Psoas muscle (tissue), 7 donors: ENCODE measurements at regions not wholly inside any gene's neighbourhood (a gene's known extent, or its start where the extent isn't known, plus 50 kb on each side); places are given as distances from the start of the nearest gene placed in this dataset.
"Not testable (repeated sequence)": the region's sequence is repeated elsewhere in the genome, so short reads cannot be mapped to it uniquely, and the experiment has no call there.

Source experiments
- ATAC-seq, 4 donors: fragments of 200-7000 bp; cut with Tn5 transposase; one replicate each; pipeline ENCODE4 v1.9.1; 2020; ENCODE audit warnings: moderate library complexity in 3 of 4, mild to moderate bottlenecking in 2 of 4
- DNase-seq, 2 donors: peaks; one replicate each; pipeline ENCODE4 v3.0.0-alpha.2; 2020
- H3K27ac ChIP-seq: fragments of 200-600 bp; one replicate; pipeline ENCODE4 v1.8.0; 2022
- H3K27me3 ChIP-seq, 3 donors: fragments of 200-600 bp in 1 of 3; one replicate each; pipeline versions ENCODE4 v1.6.1 to v1.8.0; 2013 to 2022; ENCODE audit warnings: low read length in 2 of 3, mild to moderate bottlenecking in 2 of 3, moderate library complexity in 1 of 3; ENCODE audit not compliant: insufficient read depth in 3 of 3
- H3K36me3 ChIP-seq, 2 donors: fragments of 200-600 bp in 1 of 2; one replicate each; pipeline versions ENCODE4 v1.6.1 to v1.8.0; 2013 to 2022; ENCODE audit warnings: low read depth in 1 of 2, mild to moderate bottlenecking in 1 of 2, moderate library complexity in 1 of 2; ENCODE audit not compliant: insufficient read depth in 1 of 2
- H3K4me1 ChIP-seq: fragments of 200-600 bp; one replicate; pipeline ENCODE4 v1.8.0; 2022
- H3K4me3 ChIP-seq: fragments of 200-600 bp; one replicate; pipeline ENCODE4 v1.8.0; 2022; ENCODE audit warnings: mild to moderate bottlenecking
- H3K9me3 ChIP-seq: fragments of 200-600 bp; one replicate; pipeline ENCODE4 v1.8.0; 2022
- CTCF ChIP-seq: fragments of 200-600 bp; IDR thresholded peaks from one replicate; pipeline ENCODE4 v1.8.0; 2022; ENCODE audit warnings: antibody characterized with exemption
- WGBS, 3 donors: extraction: QIAGEN DNeasy Blood & Tissue Kit; methylation state at CpG; one replicate each; pipeline versions ENCODE4 v1.1.6 to v1.1.7; 2013; 5-methylcytosine and 5-hydroxymethylcytosine counted together
- intact Hi-C, 2 donors: fragments of 100-400 bp; cut with DNase I; formaldehyde crosslinking; loops; one replicate each; pipeline versions ENCODE4 v1.11.0 to v1.14.2; 2022
- donor health status: healthy with polysubstance abuse.
- donor health status: DM: no; HTN: no; CAD: no; lungs with moderate emphysema.
- donor health status: Bipolar disorder and iron deficiency.
- donor health status: healthy.
- donor health status: DM: yes; HTN: yes; CAD: no.
- donor health status: DM: no; HTN: no; CAD: no.
- donor health status: DM: yes; HTN: yes; CAD: no.

- H3K9me3 ChIP-seq, H3K4me1 ChIP-seq, ATAC-seq, H3K27ac ChIP-seq, H3K4me3 ChIP-seq, DNase-seq, H3K36me3 ChIP-seq, intact Hi-C loops, H3K27me3 ChIP-seq: not testable (repeated sequence)
- WGBS, 3 donors = 92 to 95% (median 94%) methylated on average over 21 to 28 of the region's 28 CpGs
Measured at GRCh38 chr4:142897518-142897917, 51.4 kb upstream of the INPP4B start.

- 95 to 100% (median 100%) methylated on average over 1 of the region's 1 CpG for WGBS, 3 donors
- no peaks in the 10 kb centered on the region for H3K36me3 ChIP-seq
- TF ChIP-seq CTCF = no peak
- intact Hi-C loops = no loop called here
- H3K4me1 ChIP-seq = no peaks in the 10 kb centered on the region
- DNase-seq (no peak), ATAC-seq (no peak)
- no peak overlapping the region for H3K4me3 ChIP-seq
- H3K27me3 ChIP-seq = no peaks in the 10 kb centered on the region
- peaks cover 3% of the 10 kb centered on the region for H3K9me3 ChIP-seq
- no peak overlapping the region for H3K27ac ChIP-seq
Measured at GRCh38 chr4:142900622-142901021, 54.5 kb upstream of the INPP4B start.

DNA sequence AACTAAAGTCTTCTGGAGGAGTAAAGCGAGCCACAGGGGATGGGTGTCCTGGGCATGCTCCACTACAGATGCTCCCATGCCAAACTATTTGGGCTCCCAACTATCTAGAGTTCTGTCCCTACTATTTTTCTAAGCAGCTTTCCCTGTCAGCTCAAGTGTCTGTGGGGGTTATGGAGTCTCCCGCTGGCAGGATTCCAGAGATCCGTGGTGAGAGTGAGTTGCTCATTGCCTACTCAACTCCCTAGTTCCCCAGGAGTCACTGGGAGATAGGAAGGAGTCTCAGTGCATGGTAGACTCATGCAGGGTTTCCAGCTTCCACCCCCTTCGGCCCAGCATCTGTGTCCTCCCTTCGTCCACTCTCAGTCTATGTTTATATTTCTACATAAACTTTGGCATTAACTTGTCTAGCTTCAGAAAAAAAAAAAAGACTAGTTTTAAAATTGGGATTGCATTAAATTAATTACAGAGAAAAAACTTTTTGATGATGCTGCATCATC is 55.1 kb upstream of the INPP4B start:
- no peak overlapping the region for H3K27ac ChIP-seq
- no peaks in the 10 kb centered on the region for H3K27me3 ChIP-seq
- no peak for ATAC-seq
- no peak for DNase-seq
- no peak for TF ChIP-seq CTCF
- WGBS, 3 donors = 67 to 81% (median 70%) methylated on average over 5 of the region's 5 CpGs
- H3K36me3 ChIP-seq = no peaks in the 10 kb centered on the region
- H3K4me1 ChIP-seq = no peaks in the 10 kb centered on the region
- peaks cover 4% of the 10 kb centered on the region for H3K9me3 ChIP-seq
- intact Hi-C loops = no loop called here
- H3K4me3 ChIP-seq = no peak overlapping the region

DNA sequence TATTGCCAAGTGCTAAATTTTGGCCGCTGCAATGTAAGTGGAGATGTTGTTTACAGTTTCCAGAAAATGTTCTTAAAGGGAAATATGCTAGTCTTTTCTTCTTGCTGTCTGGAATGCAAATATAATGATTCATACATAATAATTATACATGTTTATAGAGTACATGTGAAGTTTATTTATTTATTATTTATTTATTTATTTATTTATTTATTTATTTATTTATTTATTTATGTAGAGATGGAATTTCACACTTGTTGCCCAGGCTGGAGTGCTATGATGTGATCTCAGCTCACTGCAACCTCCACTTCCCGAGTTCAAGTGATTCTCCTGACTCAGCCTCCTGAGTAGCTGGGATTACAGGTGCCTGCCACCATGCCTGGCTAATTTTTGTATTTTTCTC is 57.5 kb upstream of the INPP4B start:
- H3K4me3 ChIP-seq, intact Hi-C loops, H3K27me3 ChIP-seq, H3K36me3 ChIP-seq, H3K4me1 ChIP-seq, H3K9me3 ChIP-seq, DNase-seq, ATAC-seq, H3K27ac ChIP-seq: not testable (repeated sequence)
- 55 to 69% (median 58%) methylated on average over 2 of the region's 2 CpGs for WGBS, 3 donors

DNA sequence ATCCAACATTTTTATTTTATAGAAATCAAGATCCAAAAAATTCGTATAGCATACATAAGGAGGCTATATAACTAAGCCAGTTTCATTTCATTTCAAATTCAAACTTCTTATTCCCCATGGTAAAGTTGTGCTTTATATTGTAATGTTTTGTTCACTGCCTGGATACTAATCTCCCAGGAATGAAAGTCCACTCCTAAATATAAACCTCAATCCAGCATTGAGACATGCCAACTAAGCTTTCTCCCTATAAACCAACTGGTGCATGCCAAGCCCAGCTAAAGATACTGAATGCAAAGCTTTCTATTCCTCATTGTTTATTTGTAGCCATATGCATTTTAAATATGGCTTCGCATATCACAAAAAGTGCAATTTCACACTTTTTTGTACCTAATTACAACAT is 63.8 kb upstream of the INPP4B start:
- peaks cover 4% of the 10 kb centered on the region for H3K9me3 ChIP-seq
- H3K4me1 ChIP-seq = no peaks in the 10 kb centered on the region
- no peaks in the 10 kb centered on the region for H3K27me3 ChIP-seq
- intact Hi-C loops = no loop called here
- H3K36me3 ChIP-seq = no peaks in the 10 kb centered on the region
- WGBS, 3 donors = 40 to 42% (median 40%) methylated on average over 2 of the region's 2 CpGs
- no peak for TF ChIP-seq CTCF
- ATAC-seq (no peak), DNase-seq (no peak)
- H3K4me3 ChIP-seq = no peak overlapping the region
- no peak overlapping the region for H3K27ac ChIP-seq

DNA sequence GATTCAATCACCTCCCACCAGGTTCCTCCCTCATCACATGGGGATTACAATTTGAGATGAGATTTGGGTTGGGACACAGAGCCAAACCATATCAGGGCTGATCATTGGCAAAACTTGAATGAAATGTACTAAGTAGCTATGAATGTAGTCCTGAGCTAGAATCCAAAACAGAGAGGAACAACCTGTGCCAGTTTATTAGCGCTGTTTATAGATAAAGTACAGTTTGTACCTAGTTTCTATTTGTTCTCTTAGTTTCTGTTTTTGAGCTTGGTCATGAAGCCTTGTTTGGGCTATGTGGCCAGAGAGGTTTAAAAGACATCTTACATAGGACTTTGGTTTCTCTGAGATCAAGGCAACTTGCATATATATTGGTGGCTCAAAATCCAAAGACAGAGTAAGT is 66.9 kb upstream of the INPP4B start:
- no peaks in the 10 kb centered on the region for H3K27me3 ChIP-seq
- DNase-seq = no peak
- no peaks in the 10 kb centered on the region for H3K36me3 ChIP-seq
- no peak for TF ChIP-seq CTCF
- no peak for ATAC-seq
- intact Hi-C loops = no loop called here
- H3K4me1 ChIP-seq = no peaks in the 10 kb centered on the region
- no peak overlapping the region for H3K27ac ChIP-seq
- 78 to 100% (median 90%) methylated on average over 1 of the region's 1 CpG for WGBS, 3 donors
- no peak overlapping the region for H3K4me3 ChIP-seq
- H3K9me3 ChIP-seq = no peaks in the 10 kb centered on the region
